ENCODE measurements at regions not wholly inside any gene's neighbourhood (a gene's known extent, or its start where the extent isn't known, plus 50 kb on each side); places are given as distances from the start of the nearest gene placed in this dataset.

DNA sequence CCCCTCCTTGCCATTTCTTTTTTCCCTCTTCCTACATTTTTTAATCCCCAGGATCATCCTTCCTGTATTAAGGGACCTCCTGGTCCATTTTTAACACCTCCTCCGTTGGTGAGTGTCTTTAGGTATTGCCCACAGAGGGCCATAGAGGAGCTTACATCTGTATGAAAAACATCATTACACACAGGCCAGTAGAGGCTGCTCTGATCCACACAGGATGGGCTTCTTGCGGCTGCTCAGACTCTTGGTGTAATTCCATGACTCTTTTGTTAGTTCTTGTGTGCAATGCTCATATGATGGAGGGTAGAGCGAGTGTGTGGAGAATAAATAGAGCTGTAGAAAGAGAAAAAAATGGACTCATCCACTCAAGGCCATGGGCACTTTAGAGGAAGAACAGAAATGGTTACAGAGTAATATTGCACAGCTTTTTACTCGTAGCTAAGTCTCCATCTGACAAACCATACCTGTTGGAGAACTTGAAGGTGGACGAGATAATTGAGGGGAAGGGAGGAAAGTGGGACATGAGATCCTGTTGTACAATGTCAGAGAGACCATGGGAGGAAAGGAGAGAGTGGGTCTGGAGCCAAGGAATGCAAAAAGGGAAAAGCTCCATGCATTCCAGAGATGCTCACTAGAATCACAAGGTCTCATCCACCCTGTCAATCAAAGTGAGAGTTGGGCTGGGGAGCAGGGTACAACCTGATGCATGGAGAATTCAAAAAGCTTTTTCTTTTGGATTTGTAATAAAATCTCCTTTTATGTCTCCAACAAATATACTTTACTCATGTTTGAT lies 129.7 kb upstream of the TNP1 start:
- TF ChIP-seq, protein P1, sequence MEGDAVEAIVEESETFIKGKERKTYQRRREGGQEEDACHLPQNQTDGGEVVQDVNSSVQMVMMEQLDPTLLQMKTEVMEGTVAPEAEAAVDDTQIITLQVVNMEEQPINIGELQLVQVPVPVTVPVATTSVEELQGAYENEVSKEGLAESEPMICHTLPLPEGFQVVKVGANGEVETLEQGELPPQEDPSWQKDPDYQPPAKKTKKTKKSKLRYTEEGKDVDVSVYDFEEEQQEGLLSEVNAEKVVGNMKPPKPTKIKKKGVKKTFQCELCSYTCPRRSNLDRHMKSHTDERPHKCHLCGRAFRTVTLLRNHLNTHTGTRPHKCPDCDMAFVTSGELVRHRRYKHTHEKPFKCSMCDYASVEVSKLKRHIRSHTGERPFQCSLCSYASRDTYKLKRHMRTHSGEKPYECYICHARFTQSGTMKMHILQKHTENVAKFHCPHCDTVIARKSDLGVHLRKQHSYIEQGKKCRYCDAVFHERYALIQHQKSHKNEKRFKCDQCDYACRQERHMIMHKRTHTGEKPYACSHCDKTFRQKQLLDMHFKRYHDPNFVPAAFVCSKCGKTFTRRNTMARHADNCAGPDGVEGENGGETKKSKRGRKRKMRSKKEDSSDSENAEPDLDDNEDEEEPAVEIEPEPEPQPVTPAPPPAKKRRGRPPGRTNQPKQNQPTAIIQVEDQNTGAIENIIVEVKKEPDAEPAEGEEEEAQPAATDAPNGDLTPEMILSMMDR (conservative IDR thresholded peaks at IDR 0.05; ENCODE audit: low read length): no peak
- TF ChIP-seq EZH2phosphoT487 (IDR thresholded peaks at IDR 0.05; ENCODE audit: borderline replicate concordance, low read depth, low read length): no peak
